Sciatic nerve (tissue), 2 donors: ENCODE measurements at regions not wholly inside any gene's neighbourhood (a gene's known extent, or its start where the extent isn't known, plus 50 kb on each side); places are given as distances from the start of the nearest gene placed in this dataset.

ENCODE experiments used
- ATAC-seq: fragments of 200-7000 bp; cut with Tn5 transposase; one replicate; pipeline ENCODE4 v1.9.1; 2020; ENCODE audit warnings: mild to moderate bottlenecking, moderate library complexity
- DNase-seq: peaks from one replicate; pipeline ENCODE4 v3.0.0-alpha.2; 2020; ENCODE audit warnings: low spot score
- intact Hi-C: fragments of 100-400 bp; cut with DNase I; formaldehyde crosslinking; loops from one replicate; pipeline ENCODE4 v1.14.2; 2022
- donor health status: DM: no; HTN: no; CAD: no.
- donor health status: DM: no; HTN: no; CAD: no.

DNA sequence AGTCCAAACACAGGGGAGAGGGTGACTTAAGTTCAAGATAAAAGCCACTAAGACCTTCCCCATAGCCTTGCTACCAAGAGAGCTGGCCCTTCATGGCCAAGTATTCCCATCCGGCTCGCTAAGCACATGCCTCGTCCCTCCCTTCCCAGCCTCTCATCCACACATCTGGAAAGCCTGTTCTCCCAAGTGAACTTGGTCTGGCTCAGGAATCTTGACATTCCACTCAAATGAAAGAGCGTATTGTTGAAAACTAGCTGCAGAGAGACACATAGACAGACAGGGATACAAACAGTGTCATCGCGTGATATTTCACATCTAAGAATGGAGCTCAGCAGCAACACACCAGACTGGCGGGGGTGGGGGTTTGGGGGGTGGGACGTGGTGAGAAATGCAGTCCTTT lies 182.8 kb upstream of the FOXQ1 start:
- no peak for DNase-seq
- peak; percentile 95 for ATAC-seq
- intact Hi-C loops, result no loop called here

DNA sequence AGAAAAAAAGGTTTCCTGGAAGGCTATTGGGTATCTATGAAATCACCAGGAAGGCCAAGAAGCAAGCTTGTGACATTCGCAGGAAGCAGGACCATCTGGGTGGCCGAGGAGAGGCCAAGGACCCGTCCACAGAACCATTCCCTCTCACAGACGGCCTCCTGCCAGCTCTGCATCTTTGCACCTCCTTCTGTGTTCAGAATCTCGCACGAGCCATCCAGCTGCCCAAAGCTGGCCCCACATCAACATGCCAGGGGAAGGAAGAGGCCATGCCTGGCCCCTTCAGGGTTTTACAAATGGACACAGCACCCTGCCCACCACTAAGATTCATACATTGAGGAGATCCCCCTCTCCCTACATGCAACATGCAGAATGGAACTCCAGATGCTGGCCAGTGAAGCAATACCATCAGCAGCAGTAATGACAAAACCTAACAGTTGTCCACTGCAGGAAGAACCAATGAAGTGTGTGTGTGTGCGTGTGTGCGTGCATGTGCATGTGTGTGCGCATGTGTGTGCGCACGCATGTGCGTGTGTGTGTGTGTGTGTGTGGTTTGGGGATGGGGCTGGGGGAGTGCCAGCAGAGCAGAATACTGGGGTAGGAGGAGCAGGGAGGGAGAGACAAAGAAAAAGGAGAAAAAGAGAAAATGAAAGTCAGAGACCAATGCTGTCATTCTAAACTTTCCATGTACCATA lies 184.2 kb upstream of the FOXQ1 start:
- intact Hi-C loops, result no loop called here
- ATAC-seq, result no peak
- DNase-seq, result no peak

DNA sequence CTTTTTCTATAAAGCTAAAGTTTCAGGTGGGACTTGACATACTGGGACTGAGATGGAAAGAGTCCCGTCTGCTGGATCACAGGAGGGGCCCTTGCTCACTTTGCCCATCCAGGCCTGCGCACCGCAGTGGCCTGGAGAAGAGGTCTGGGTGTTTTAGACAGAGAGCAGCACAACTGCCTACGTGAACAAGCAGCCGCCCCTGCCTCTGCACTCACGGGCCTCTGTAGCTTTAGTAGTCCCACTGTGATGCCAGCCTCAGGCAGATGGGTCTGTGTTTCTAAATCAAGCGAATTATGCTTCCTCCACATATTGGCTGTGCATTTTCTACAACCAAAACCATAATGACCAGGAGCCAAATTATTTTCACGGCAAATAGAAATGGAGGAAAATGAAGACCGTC lies 184.8 kb upstream of the FOXQ1 start:
- intact Hi-C loops, result no loop called here
- no peak for ATAC-seq
- DNase-seq, result no peak

DNA sequence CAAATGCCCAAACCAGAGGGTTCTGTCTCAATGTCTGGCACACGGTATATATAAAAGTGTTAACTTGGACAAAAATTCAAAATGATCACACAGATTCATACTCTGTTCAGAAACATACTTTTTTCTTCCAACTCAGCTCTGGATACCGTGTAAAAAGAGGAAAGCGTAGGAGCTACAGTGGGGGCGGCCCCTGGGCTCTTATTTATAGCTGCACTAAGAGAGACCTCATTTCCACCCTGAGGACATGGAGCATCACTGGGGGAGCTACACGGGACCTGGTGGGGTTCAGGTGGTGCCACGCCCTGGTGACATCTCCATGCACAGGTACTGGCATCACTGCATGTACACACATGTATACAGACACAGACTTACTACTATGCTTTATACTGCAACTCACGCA lies 185.9 kb upstream of the FOXQ1 start:
- DNase-seq (no peak), ATAC-seq (no peak)
- intact Hi-C loops, result no loop called here

DNA sequence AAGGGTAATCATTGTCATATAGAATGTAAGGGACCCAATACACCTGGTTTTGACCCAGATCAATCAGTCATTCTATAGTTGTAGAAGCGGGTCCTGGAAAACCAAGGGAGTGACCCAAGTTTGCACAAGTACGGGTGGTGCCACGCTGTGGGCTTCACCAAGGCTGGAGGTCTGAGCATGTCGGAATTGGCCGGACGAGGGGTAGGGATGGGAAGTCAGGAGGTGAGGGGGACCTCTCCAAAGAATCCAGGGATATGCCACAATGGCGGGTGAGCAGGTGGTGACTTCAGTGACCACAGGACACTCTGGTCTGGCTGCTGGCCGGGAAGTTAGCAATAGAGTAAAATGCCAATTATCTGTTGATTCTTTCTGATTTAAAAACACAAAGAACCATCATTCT lies 186.6 kb upstream of the FOXQ1 start:
- ATAC-seq, result no peak
- no peak for DNase-seq
- intact Hi-C loops, result no loop called here

DNA sequence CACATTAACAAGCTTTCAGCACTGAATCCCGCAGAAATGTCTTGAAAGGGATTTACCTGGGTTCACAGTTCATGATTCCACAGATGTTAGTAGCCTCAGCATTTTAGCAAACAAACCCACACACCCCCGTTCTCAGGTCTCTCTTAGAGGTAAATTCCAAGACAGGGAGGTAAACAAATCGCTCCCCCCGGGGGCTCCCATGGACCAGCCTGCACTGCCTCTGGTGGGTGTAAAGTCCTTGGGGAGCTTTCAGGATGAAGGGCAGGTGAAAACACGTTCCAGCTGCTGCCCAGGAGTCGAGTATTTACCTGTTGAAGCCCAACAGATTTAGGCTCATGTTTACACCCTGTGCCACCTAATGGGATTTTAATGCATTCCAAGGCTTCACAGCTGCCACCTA lies 187.0 kb upstream of the FOXQ1 start:
- ATAC-seq (no peak), DNase-seq (no peak)
- intact Hi-C loops, result no loop called here

DNA sequence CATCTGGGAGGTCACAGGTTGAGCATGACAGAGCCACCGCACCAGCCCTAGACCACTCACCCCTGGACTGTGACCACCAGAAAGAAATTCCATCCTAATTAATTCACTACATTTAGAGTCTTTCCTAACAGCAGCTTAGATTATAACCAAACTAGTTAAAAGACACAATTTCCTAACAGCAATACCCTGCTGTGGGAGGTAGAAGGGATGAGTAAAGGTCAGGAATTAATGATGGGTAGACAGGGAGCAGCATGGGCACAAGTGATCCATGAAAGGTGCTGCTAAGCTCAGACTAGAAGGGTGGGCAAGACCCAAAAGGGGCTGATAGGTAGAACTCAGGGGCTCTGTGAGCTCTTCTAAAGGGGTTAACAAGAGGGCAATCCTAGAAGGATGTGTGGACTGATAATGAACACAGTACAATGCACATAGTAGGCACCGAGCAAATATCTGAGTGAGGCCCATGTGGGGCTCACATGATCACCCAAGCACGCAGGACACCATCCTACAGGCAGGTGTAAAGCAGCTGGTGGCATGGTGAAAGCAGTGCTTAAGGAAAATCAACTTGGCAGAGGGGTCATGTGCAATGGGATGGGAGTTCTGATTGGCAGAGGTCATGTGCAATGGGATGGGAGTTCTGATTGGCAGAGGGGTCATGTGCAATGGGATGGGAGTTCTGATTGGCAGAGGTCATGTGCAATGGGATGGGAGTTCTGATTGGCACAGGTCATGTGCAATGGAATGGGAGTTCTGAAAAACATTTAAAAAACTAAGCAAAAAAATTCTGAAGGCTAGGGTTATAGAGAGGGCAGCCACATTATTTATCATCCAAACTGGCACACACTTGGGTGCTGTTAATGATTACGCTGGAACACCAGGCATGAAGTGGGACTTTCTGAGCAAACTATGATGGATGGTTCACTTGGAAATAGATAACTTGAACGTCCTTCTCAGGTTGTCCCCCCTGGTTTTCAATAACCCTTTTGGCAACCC lies 188.2 kb upstream of the FOXQ1 start:
- intact Hi-C loops, result no loop called here
- ATAC-seq, result no peak
- DNase-seq, result no peak

DNA sequence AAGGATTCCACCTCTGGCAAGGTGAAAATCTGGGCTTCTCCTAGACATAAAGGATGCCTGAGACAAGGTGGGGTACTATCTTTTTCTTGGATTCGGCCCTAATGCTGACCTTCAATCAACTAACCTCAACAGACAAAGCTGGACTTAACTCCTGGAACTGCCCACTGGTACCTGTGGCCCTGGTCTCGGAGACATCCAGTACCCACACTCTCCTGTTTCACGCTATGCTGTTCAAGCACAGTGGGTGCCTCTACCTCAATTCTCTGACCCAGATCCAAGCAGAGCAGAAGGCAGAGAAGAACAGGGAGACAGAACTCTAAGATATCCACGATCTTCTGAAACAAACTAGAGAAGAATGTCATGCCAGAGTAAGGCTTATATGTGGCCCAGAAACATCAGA lies 189.8 kb upstream of the FOXQ1 start:
- no peak for ATAC-seq
- intact Hi-C loops, result no loop called here
- DNase-seq, result no peak

DNA sequence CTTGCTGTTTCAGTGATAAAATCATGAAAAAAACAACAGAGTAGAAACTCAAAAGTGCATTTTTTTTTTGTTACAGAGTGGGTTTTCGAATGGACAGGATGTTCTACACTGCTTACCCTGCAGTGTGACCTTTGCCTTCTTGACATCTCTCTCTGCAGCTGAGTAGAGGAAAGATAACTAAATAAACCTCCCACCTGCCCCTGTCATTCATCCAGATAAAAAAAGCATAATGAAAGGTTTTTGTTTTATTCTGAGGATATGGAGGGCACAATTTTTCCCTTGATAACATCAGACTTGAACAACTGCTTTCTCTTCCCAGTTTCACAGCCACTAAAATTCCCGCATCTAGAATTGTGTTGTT lies 193.6 kb upstream of the FOXQ1 start:
- intact Hi-C loops, result no loop called here
- DNase-seq, result no peak
- ATAC-seq, result peak; percentile 66

DNA sequence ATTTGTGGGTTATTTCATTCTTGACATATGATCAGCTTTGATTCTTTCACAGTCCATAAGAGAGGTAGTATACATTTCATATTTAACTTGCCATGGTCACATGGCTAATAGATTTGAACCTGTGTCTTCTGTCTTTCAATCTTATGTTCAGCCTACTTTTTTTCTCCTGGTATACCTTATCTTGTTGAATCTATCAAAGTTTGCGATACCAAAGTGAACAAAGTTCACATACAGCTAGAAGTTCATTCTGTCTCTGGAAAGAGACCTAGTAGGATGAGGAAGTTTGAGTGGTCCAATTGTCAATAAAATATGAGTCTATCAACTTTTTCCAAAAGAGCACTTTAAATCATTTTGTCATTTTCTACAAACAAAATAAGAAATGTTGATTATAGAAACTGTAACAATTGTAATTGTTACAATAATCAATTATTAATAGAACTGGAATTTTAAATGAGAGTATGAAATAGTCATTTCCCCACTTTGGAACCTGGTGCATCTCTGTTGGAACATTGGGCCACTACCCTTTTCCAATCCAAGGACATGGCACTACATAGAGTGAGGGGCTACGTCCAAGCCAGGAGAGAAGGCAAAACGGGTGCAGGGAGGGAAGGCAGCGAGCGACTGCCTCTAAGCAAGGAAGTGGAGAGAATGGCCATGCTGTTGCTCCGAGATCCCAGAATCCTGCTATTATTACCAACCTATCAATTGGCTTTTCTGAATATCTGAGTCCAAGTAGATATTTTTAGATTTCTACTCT lies 194.2 kb upstream of the FOXQ1 start:
- no peak for ATAC-seq
- intact Hi-C loops, result no loop called here
- no peak for DNase-seq

DNA sequence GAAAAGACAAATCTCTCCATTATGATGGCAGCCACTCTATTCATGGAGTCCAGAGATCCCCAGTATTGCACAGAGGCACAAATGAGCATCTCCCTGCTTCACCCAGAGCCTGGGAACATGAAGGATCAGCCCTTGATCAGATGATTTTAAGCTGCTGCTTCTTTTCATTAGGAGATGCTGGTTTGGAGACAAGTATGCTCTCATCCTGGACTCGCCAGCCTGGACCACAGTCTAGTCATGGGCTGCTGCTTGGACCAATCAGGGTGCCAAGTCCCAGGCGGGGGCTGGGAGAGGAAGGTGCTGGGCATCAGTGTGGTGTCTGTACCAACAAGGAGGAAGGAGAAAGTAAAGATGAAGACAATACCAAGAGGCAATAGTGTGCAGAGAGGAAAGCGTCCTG lies 195.7 kb upstream of the FOXQ1 start:
- ATAC-seq (no peak), DNase-seq (no peak)

DNA sequence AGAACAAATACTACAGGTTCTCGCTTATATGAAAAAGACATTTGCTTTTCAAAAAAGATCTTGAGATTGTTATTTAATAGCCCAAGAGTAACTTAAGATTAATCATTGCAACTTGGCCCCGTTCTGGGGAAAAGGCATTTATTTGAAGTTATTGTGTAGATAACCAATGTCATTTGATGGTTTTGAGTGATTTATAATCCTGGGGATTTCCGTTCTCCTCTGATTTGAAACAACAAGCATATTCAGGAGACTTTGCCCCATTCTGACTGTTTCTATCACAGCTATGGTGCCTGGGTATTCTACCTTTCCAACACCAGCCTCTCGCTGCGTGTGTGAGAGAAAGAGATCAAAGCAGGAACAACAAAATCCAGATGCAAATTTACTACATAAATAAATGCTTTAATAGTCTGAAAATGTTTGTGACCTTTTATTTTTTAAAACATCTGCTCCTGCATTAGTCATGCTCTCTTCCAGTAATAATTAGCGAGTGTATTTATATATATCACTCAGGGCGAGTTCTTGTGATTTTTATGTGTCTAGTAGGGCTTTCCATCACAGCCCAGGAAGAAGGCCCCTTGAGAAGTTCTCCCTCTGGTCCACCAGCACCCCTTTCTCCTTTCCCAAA lies 197.9 kb upstream of the FOXQ1 start:
- ATAC-seq (no peak), DNase-seq (no peak)
- intact Hi-C loops, result no loop called here

More for the DNA sequence above, 195.7 kb upstream of the FOXQ1 start:
- intact Hi-C loops, result no loop called here

DNA sequence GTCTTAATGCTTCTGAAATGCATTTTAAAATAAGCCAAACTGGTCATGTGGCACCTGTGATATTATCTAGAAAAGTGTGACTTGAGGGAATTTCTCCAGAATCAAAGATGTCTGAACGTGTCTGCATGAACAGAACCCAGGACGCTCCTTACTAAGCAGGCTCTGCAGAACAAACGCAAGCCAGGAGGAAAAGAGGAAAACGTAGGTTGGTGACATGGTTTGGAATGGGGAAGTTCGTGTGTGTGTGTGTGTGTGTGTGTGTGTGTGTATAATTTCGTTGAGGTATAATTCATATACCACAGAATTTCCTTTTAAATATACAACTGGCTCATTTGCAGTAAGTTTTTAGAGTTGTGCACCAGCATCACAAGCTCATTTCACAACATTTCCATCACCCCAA lies 200.5 kb upstream of the FOXQ1 start:
- ATAC-seq (no peak), DNase-seq (no peak)
- intact Hi-C loops, result no loop called here

DNA sequence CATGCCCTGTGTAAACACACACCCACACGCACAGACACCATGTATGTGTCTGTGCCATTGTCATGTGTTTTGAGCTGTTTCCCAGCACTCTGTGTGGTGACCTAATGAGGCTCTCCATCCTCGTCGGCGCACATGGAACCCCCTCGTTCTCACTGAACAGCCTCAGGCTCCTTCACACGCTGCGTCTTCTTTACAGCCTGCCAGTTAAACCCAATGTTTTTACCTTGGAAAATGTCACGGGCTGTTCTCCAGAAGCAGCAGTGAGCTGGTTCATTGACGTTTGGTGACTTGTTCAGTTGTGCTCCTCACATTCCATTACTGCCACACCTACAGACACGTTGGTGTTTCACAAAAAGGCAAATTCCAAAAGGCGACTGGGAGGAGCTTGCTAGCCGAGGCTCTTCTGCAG lies 201.0 kb upstream of the FOXQ1 start:
- intact Hi-C loops, result no loop called here
- ATAC-seq (no peak), DNase-seq (no peak)

DNA sequence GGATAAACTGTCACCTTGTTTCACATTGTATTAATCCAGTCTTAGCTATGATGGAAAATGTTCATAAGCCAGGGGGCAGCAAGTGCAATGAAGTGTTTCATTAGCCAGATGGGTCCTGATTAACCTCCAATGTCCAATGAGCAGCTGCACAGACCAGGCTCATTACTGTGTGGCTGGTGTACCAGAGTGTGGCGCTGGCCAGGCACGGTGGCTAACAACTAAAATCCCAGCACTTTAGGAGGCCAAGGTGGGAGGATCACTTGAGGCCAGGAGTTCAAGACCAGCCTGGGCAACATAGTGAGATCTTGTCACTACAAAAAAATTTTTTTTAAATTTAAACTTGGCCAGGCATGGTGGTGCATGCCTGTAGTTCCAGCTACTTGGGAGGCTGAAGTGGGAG lies 201.7 kb upstream of the FOXQ1 start:
- ATAC-seq (no peak), DNase-seq (no peak)
- intact Hi-C loops, result no loop called here

DNA sequence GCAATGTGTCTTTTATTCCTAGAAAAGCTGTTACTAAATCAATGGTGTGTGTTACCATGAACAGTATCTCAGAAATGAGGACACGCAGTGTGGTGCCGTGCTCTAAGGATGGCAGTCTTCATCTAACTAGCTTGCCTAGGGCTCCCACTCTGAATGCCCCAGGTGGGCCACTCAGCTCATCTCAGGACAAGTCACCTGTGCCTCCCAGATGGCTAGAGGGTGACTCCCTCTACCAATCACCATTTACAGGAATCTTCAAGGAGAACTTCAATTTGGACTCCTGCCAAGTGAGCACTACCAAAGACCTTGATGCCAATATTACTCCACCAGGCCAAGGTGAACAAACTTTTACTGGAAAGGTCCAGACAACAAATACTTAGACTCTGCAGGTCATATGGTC lies 202.8 kb upstream of the FOXQ1 start:
- intact Hi-C loops, result no loop called here
- ATAC-seq (no peak), DNase-seq (no peak)

DNA sequence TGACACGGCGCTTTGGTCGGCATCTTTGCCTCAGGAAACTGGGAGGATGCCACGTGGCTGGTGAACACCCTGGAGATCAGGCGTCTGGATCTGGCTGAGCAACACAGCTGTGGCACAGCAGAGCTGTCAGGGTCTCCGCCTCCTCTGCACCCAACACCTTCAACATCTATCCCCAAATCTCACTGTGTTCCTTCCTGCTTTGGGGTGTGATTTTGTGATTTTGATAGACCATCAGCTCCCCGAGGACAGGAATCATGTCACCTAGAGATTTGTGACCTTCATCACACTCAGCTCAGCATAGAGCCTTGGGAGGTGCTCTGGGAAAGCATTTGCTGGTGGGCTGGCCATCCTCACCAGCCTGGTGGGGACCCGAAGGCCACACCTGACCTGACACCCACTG lies 203.7 kb upstream of the FOXQ1 start:
- DNase-seq, result no peak
- ATAC-seq, result no peak
- intact Hi-C loops, result no loop called here

DNA sequence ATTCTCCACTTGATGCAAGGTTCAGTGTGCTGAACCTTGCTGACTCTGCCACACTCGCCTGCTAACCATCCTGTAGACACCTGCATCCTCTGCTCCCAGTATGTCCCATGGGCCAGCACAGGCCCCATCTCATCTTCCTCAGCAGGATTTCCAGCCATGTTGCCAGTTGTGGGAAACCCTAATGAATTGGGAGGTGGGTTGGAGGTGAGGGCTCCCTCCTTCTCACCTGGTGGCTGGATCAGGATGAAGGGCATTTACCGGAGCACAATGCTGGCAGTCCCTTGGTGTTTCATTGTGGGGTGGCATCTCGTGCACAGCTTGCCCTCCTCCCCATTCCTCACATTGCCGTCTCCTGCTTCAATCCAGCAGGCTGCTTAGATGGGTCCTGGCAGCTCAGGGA lies 204.3 kb upstream of the FOXQ1 start:
- intact Hi-C loops, result no loop called here
- ATAC-seq (no peak), DNase-seq (no peak)

DNA sequence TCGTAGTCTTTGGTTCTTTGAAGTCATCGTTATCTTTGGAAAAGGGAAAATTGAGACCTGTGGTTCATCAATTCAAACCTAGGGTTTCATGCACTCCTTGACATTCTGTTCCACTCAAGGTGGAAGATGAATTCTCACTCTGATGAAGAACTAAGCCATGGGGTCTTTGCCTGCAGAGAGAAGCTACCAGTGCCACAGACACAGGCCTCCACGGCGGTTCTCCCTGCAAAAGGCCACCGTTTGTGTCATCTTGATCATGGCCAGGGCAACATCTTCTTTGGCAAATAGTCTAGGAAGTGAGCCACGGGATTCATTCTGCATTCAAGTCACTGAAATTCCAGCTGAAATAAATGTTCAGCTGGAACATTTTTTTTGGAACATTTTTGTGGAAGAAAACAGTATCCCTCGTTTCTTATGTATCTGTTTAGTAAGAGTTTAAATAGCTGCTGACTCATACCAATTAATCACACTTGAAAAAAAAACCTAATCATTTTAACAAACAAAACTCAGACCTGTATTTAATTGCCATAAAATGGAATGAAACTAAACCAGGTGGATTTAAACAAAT lies 206.0 kb upstream of the FOXQ1 start:
- intact Hi-C loops, result no loop called here
- ATAC-seq, result no peak
- DNase-seq, result no peak
